ENCODE measurements at regions not wholly inside any gene's neighbourhood (a gene's known extent, or its start where the extent isn't known, plus 50 kb on each side); places are given as distances from the start of the nearest gene placed in this dataset.

DNA sequence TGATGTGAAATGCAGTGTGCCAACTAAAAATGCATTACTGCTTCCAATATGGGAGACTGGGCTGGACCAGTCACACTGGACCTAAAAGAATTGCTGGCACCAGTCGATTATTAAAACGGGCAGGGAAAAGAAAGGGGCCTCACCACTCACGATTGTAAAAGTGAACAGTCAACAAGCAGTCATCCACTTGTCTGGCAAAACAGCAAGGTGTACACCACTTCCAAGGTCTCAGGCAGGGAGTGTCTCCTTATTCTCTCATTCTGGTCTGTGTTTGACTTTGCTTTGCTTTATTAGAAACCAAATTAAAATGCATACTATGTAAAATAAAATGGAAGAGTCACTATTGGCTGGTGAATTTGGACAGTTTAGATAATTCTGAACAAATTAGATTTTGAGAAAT, 57.8 kb upstream of the TRPM3 start:
- TF ChIP-seq, protein P1, sequence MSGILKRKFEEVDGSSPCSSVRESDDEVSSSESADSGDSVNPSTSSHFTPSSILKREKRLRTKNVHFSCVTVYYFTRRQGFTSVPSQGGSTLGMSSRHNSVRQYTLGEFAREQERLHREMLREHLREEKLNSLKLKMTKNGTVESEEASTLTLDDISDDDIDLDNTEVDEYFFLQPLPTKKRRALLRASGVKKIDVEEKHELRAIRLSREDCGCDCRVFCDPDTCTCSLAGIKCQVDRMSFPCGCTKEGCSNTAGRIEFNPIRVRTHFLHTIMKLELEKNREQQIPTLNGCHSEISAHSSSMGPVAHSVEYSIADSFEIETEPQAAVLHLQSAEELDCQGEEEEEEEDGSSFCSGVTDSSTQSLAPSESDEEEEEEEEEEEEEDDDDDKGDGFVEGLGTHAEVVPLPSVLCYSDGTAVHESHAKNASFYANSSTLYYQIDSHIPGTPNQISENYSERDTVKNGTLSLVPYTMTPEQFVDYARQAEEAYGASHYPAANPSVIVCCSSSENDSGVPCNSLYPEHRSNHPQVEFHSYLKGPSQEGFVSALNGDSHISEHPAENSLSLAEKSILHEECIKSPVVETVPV (CRISPR knock-in tag; IDR thresholded peaks at IDR 0.05) = no peak
- TF ChIP-seq, protein P2, sequence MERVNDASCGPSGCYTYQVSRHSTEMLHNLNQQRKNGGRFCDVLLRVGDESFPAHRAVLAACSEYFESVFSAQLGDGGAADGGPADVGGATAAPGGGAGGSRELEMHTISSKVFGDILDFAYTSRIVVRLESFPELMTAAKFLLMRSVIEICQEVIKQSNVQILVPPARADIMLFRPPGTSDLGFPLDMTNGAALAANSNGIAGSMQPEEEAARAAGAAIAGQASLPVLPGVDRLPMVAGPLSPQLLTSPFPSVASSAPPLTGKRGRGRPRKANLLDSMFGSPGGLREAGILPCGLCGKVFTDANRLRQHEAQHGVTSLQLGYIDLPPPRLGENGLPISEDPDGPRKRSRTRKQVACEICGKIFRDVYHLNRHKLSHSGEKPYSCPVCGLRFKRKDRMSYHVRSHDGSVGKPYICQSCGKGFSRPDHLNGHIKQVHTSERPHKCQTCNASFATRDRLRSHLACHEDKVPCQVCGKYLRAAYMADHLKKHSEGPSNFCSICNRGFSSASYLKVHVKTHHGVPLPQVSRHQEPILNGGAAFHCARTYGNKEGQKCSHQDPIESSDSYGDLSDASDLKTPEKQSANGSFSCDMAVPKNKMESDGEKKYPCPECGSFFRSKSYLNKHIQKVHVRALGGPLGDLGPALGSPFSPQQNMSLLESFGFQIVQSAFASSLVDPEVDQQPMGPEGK (CRISPR knock-in tag; IDR thresholded peaks at IDR 0.05; ENCODE audit: borderline replicate concordance) = no peak
